A549 (cell line): ENCODE measurements at regions not wholly inside any gene's neighbourhood (a gene's known extent, or its start where the extent isn't known, plus 50 kb on each side); places are given as distances from the start of the nearest gene placed in this dataset.

ENCODE experiments used
- CTCF ChIP-seq: fragments of >200 bp; sonication (Bioruptor Twin); formaldehyde crosslinking; IDR thresholded peaks from 3 replicates; pipeline ENCODE4 v1.5.1; 2016
- NPAS2 ChIP-seq: fragments of 250-450 bp; sonication (Bioruptor Pico); IDR thresholded peaks from 2 replicates; pipeline ENCODE4 v1.8.0; 2022; ENCODE audit warnings: mild to moderate bottlenecking, moderate library complexity, borderline replicate concordance
- POLR2A ChIP-seq: IDR thresholded peaks from 2 replicates; pipeline ENCODE4 v1.6.1; 2012; ENCODE audit warnings: mild to moderate bottlenecking, low read length
- RARB ChIP-seq: fragments of 250-450 bp; sonication (Bioruptor Pico); IDR thresholded peaks from 2 replicates; pipeline ENCODE4 v1.8.0; 2021; ENCODE audit warnings: mild to moderate bottlenecking, moderate library complexity

GRCh38 chr21:14600569-14601297, 54.6 kb upstream of the SAMSN1 start:
- TF ChIP-seq POLR2A (no peak), CTCF (no peak), RARB (no peak), NPAS2 (CRISPR knock-in tag) (no peak)
